ENCODE measurements at regions not wholly inside any gene's neighbourhood (a gene's known extent, or its start where the extent isn't known, plus 50 kb on each side); places are given as distances from the start of the nearest gene placed in this dataset.

DNA sequence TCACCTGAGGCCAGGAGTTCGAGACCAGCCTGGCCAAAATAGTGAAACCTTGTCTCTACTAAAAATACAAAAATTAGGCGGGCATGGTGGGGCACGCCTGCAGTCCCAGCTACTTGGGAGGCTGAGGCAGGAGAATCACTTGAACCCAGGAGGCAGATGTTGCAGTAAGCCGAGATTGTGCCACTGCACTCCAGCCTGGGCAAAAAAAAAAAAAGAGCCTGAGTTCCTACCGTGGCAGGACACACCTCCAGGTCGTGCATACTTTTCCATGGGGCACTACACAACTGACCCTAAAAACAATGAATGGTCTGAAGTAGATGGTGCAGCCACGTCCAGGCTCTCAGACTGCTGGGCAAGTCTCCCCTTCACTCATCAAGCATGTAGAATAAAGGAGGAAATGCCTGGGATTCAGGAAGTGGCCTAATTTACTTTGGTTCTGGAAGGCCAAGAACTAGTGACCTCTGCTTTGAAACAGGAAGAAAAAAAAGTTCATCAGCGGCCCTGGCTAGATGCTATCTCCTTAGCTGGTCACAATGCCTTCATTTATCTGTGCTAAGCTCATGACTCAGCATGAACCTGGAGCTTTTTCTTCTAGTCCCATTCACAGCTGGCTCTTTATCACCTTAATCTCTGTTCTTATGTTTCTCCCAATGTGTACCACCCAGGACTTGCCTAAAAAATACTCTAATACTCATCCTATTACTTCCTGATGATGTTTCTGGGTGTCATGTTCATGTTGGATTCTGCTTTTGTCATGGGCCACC, 55.8 kb upstream of the OR6J1 start:
- TF ChIP-seq, protein P1, sequence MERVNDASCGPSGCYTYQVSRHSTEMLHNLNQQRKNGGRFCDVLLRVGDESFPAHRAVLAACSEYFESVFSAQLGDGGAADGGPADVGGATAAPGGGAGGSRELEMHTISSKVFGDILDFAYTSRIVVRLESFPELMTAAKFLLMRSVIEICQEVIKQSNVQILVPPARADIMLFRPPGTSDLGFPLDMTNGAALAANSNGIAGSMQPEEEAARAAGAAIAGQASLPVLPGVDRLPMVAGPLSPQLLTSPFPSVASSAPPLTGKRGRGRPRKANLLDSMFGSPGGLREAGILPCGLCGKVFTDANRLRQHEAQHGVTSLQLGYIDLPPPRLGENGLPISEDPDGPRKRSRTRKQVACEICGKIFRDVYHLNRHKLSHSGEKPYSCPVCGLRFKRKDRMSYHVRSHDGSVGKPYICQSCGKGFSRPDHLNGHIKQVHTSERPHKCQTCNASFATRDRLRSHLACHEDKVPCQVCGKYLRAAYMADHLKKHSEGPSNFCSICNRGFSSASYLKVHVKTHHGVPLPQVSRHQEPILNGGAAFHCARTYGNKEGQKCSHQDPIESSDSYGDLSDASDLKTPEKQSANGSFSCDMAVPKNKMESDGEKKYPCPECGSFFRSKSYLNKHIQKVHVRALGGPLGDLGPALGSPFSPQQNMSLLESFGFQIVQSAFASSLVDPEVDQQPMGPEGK (CRISPR knock-in tag; IDR thresholded peaks at IDR 0.05; ENCODE audit: borderline replicate concordance), result no peak
- TF ChIP-seq ZNF565 (CRISPR knock-in tag; conservative IDR thresholded peaks at IDR 0.05; ENCODE audit: low read depth) (no peak), ZFP30 (CRISPR knock-in tag; IDR thresholded peaks at IDR 0.05) (no peak), ARNTL (CRISPR knock-in tag; IDR thresholded peaks at IDR 0.05; ENCODE audit: borderline replicate concordance, low read depth) (no peak), TCF4 (CRISPR knock-in tag; IDR thresholded peaks at IDR 0.05; ENCODE audit: borderline replicate concordance) (no peak), ISL1 (CRISPR knock-in tag; IDR thresholded peaks at IDR 0.05) (no peak), ZC3H10 (CRISPR knock-in tag; IDR thresholded peaks at IDR 0.05) (no peak), OSR1 (CRISPR knock-in tag; IDR thresholded peaks at IDR 0.05) (no peak), CSDC2 (CRISPR knock-in tag; IDR thresholded peaks at IDR 0.05) (no peak), GLIS3 (CRISPR knock-in tag; IDR thresholded peaks at IDR 0.05) (no peak), ZNF8 (CRISPR knock-in tag; IDR thresholded peaks at IDR 0.05) (no peak)
- TF ChIP-seq, protein P2, sequence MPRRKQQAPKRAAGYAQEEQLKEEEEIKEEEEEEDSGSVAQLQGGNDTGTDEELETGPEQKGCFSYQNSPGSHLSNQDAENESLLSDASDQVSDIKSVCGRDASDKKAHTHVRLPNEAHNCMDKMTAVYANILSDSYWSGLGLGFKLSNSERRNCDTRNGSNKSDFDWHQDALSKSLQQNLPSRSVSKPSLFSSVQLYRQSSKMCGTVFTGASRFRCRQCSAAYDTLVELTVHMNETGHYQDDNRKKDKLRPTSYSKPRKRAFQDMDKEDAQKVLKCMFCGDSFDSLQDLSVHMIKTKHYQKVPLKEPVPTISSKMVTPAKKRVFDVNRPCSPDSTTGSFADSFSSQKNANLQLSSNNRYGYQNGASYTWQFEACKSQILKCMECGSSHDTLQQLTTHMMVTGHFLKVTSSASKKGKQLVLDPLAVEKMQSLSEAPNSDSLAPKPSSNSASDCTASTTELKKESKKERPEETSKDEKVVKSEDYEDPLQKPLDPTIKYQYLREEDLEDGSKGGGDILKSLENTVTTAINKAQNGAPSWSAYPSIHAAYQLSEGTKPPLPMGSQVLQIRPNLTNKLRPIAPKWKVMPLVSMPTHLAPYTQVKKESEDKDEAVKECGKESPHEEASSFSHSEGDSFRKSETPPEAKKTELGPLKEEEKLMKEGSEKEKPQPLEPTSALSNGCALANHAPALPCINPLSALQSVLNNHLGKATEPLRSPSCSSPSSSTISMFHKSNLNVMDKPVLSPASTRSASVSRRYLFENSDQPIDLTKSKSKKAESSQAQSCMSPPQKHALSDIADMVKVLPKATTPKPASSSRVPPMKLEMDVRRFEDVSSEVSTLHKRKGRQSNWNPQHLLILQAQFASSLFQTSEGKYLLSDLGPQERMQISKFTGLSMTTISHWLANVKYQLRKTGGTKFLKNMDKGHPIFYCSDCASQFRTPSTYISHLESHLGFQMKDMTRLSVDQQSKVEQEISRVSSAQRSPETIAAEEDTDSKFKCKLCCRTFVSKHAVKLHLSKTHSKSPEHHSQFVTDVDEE (CRISPR knock-in tag; IDR thresholded peaks at IDR 0.05), result no peak
- TF ChIP-seq, protein P3, sequence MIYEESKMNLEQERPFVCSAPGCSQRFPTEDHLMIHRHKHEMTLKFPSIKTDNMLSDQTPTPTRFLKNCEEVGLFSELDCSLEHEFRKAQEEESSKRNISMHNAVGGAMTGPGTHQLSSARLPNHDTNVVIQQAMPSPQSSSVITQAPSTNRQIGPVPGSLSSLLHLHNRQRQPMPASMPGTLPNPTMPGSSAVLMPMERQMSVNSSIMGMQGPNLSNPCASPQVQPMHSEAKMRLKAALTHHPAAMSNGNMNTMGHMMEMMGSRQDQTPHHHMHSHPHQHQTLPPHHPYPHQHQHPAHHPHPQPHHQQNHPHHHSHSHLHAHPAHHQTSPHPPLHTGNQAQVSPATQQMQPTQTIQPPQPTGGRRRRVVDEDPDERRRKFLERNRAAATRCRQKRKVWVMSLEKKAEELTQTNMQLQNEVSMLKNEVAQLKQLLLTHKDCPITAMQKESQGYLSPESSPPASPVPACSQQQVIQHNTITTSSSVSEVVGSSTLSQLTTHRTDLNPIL (CRISPR knock-in tag; IDR thresholded peaks at IDR 0.05; ENCODE audit: low read depth), result no peak
